EL (cell line): ENCODE measurements at regions not wholly inside any gene's neighbourhood (a gene's known extent, or its start where the extent isn't known, plus 50 kb on each side); places are given as distances from the start of the nearest gene placed in this dataset.

Experiments
- DNase-seq: peaks from one replicate; pipeline ENCODE4 v3.0.0-alpha.2; 2016

DNA sequence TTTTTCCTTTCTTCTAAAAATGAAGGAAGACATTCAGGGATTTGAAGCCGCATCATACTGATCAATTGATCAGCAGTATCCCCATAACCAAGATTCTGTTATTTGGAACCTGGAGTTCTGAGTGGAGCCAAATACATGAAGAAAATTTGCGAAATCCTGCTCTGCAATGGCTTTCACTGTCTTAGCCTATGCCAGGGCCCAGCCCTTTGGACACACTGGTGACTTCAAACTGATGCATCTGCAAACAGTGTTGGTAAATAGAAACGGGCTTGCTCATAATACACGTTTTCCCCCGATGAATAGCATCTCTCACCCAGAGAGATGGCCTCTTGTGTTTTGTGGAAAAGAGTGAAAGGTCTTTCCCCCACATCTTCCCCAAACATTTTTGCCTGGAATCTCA lies 87.6 kb upstream of the TOX3 start:
- no peak for DNase-seq

GRCh38 chr16:52634104-52634503 lies 87.2 kb upstream of the TOX3 start:
- no peak for DNase-seq

DNA sequence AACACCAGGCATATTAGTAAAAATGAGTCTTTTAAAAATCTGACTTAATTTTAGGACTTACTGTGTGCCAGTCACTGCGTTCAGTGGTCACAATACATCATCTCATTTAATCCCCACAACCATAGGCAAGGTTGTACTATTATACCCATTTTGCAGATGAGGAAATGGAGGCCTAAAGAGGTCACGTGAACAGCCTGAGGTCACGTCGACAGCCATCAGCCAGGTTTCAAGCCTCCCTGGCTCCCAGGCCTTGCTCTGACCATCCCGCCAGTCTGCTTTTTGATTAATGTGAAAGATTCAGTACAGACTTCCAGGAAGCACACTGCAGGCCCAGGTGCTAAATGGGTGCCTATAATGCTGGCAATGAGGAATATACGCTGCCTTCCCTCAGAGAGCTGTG lies 86.3 kb upstream of the TOX3 start:
- DNase-seq, result no peak

DNA sequence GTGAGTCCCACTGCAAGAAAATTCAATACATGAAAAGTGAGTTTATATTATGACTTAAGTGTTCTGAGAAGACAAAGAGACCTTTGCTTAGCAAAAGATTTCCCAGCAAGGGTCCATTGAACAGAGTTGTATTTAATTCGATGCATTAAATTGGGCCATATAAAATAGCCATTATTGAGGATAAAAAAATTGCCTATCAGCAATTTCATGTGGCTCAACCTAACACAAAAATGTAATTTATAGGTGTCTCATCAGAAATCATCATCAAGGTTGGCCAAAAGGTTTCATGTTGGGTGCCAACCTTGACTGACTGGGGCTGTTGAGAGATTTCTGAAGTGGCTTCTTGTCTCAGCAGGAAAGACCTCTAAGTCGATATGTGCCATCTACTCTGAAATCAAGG lies 84.8 kb upstream of the TOX3 start:
- no peak for DNase-seq

- DNase-seq, result no peak
These were observed 83.8 kb upstream of the TOX3 start for GRCh38 chr16:52630711-52631110.

GRCh38 chr16:52629296-52629695 lies 82.4 kb upstream of the TOX3 start:
- no peak for DNase-seq

DNA sequence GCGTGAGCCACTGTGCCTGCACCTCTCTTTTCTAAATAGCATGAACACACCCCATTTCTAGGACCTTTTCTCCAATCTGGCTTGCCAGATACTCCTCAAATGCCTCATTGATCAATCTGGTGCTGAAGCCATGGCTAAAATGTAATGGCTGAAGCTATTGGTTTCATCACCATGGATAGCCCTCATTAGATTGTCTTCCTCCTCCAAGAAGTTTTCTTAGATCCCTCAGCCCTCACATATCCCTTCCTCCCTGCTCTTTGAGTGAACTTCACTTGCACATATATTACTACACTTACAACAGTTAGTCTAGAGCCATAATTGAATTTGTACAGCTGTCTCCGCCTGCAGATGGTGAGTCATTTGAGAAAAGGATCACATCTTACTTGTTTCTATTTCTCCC lies 77.9 kb upstream of the TOX3 start:
- no peak for DNase-seq

GRCh38 chr16:52621651-52622050 lies 74.7 kb upstream of the TOX3 start:
- no peak for DNase-seq

- no peak for DNase-seq
These were observed 72.0 kb upstream of the TOX3 start for GRCh38 chr16:52618753-52619497.

DNA sequence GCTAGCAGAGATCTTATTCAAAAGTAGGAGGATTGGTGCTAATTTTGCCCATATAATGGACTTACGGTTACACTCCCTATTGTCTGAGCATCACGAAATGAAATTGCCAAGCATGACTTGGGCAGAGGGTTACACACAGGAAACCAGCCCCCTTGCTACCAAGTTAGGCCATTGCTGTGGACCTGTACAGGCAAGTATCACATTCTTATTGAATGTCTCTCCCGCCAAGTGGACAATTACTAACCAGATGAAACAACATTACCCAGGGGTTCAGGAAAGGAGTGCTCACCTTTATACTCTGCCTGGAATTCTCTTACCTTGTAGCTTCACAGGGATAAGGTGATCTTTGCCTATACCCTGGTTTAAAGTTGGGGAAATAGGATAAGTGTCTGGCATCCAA lies 70.6 kb upstream of the TOX3 start:
- no peak for DNase-seq

- no peak for DNase-seq
These were observed 66.6 kb upstream of the TOX3 start for GRCh38 chr16:52613508-52613907.

GRCh38 chr16:52611817-52612673 lies 65.1 kb upstream of the TOX3 start:
- no peak for DNase-seq

DNA sequence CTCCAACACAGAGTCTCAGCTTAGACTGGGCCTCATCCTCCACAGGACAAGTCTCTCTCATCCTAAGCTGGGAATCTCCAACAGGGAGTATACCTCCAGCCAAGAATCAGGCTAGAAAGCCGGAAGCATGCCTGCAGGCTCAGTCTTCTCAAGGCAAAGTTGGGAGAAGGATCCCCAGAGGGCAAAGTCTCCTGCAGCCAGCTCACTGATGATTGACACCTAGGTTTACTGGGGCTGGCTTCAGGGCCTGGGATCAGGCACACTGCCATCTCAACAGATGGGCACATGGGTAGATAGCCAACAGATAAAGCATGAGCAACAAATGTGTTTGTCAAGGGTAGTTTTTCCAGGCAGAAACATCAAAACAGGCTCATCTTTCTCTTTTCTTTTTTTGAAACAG lies 56.1 kb upstream of the TOX3 start:
- DNase-seq, result no peak

- DNase-seq, result no peak
These were observed 51.0 kb upstream of the TOX3 start for GRCh38 chr16:52597772-52598483.

GRCh38 chr16:52597073-52597771 lies 50.3 kb upstream of the TOX3 start:
- no peak for DNase-seq
